Chondrocyte (in vitro differentiated cells): ENCODE measurements at regions not wholly inside any gene's neighbourhood (a gene's known extent, or its start where the extent isn't known, plus 50 kb on each side); places are given as distances from the start of the nearest gene placed in this dataset.

ENCODE experiments used
- DNase-seq: peaks from one replicate; pipeline ENCODE4 v3.0.0; 2021; ENCODE audit warnings: mixed read lengths, low spot score
- H3K27ac Mint-ChIP-seq: one replicate; pipeline ENCODE4 v1.8.0; 2021; ENCODE audit warnings: mild to moderate bottlenecking, moderate library complexity, mixed read lengths; ENCODE audit not compliant: unreplicated experiment
- H3K27me3 Mint-ChIP-seq: 2 replicates; pipeline ENCODE4 v1.8.0; 2021; ENCODE audit warnings: low read depth, mixed read lengths
- H3K36me3 Mint-ChIP-seq: 2 replicates; pipeline ENCODE4 v1.8.0; 2021; ENCODE audit warnings: low read depth, mixed read lengths
- H3K4me1 Mint-ChIP-seq: 2 replicates; pipeline ENCODE4 v1.8.0; 2021; ENCODE audit warnings: low read depth, mild to moderate bottlenecking, mixed read lengths
- H3K4me3 Mint-ChIP-seq: one replicate; pipeline ENCODE4 v1.8.0; 2021; ENCODE audit warnings: mild to moderate bottlenecking, moderate library complexity, mixed read lengths; ENCODE audit not compliant: unreplicated experiment
- H3K9me3 Mint-ChIP-seq: 2 replicates; pipeline ENCODE4 v1.8.0; 2021; ENCODE audit warnings: low read depth, mixed read lengths
- CTCF ChIP-seq: fragments of 200-600 bp; sonication (generic); IDR thresholded peaks from 2 replicates; pipeline ENCODE4 v1.5.0; 2021; ENCODE audit warnings: antibody characterized with exemption, mild to moderate bottlenecking, moderate library complexity

- Mint-ChIP-seq H3K27me3 (no peaks in the 10 kb centered on the region), H3K36me3 (no peaks in the 10 kb centered on the region), H3K4me3 (no peak overlapping the region), H3K4me1 (peaks cover 20% of the 10 kb centered on the region), H3K27ac (no peak overlapping the region), H3K9me3 (no peaks in the 10 kb centered on the region)
- DNase-seq, result no peak
- TF ChIP-seq CTCF, result no peak
Observed at GRCh38 chr10:22846294-22846693, 81.6 kb upstream of the ARMC3 start.

GRCh38 chr10:22839639-22840038, 88.2 kb upstream of the ARMC3 start:
- Mint-ChIP-seq H3K4me3 (no peak overlapping the region), H3K4me1 (peaks cover 4% of the 10 kb centered on the region), H3K27ac (no peak overlapping the region), H3K36me3 (no peaks in the 10 kb centered on the region), H3K27me3 (no peaks in the 10 kb centered on the region), H3K9me3 (no peaks in the 10 kb centered on the region)
- DNase-seq, result no peak
- TF ChIP-seq CTCF, result no peak

- H3K4me1 Mint-ChIP-seq, result no peaks in the 10 kb centered on the region
- H3K4me3 Mint-ChIP-seq, result no peak overlapping the region
- DNase-seq, result no peak
- H3K36me3 Mint-ChIP-seq, result no peaks in the 10 kb centered on the region
- H3K27me3 Mint-ChIP-seq, result no peaks in the 10 kb centered on the region
- TF ChIP-seq CTCF, result no peak
- H3K27ac Mint-ChIP-seq, result no peak overlapping the region
- no peaks in the 10 kb centered on the region for H3K9me3 Mint-ChIP-seq
Observed at GRCh38 chr10:22837771-22838170, 90.1 kb upstream of the ARMC3 start.

GRCh38 chr10:22837351-22837750, 90.5 kb upstream of the ARMC3 start:
- Mint-ChIP-seq H3K9me3 (no peaks in the 10 kb centered on the region), H3K36me3 (no peaks in the 10 kb centered on the region), H3K27ac (no peak overlapping the region), H3K4me1 (no peaks in the 10 kb centered on the region), H3K27me3 (no peaks in the 10 kb centered on the region), H3K4me3 (no peak overlapping the region)
- no peak for TF ChIP-seq CTCF
- no peak for DNase-seq

GRCh38 chr10:22834471-22834870, 93.4 kb upstream of the ARMC3 start:
- no peak for TF ChIP-seq CTCF
- no peak for DNase-seq
- no peaks in the 10 kb centered on the region for H3K9me3 Mint-ChIP-seq
- no peaks in the 10 kb centered on the region for H3K4me1 Mint-ChIP-seq
- no peak overlapping the region for H3K27ac Mint-ChIP-seq
- no peak overlapping the region for H3K4me3 Mint-ChIP-seq
- H3K36me3 Mint-ChIP-seq, result no peaks in the 10 kb centered on the region
- no peaks in the 10 kb centered on the region for H3K27me3 Mint-ChIP-seq
